ENCODE measurements at regions not wholly inside any gene's neighbourhood (a gene's known extent, or its start where the extent isn't known, plus 50 kb on each side); places are given as distances from the start of the nearest gene placed in this dataset.

DNA sequence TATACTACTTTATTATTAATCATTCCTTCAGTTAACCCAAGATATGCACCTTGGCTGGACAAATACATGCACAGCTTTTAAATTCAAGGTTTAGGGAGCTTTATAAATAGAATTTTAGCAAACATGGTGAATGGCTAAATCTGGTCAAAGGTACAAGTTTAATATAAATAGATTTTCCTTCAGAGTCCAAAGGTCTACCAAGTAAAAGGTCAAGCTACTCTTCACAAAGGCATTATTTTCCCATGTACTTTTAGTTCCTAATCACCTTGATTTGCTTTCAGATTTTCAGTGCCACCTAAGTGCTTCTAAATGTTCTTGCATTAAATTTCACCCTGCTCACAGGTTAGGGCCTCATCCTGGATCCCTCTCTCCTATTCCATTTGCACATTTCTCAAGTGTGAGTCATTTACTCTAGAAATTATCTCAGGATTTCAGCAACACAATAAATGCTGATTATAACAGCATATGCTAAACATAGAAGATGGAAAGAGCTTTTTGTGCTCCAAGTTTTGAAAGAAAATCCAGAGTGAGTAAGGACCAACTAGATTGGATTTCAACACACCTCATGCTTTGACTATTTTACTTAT, 459.4 kb upstream of the ITGA1 start:
- no peaks in the 10 kb centered on the region for H3K4me1 ChIP-seq (ENCODE audit: control insufficient read depth, insufficient read depth, low read length)
- Mint-ChIP-seq H3K4me1 (peaks cover 3% of the 10 kb centered on the region), H3K27ac (no peak overlapping the region), H3K9me3 (peaks cover 3% of the 10 kb centered on the region), H3K36me3 (ENCODE audit: low read depth) (no peaks in the 10 kb centered on the region), H3K27me3 (ENCODE audit: insufficient read depth) (no peaks in the 10 kb centered on the region), H3K4me3 (no peak overlapping the region)
- TF ChIP-seq, protein P1, sequence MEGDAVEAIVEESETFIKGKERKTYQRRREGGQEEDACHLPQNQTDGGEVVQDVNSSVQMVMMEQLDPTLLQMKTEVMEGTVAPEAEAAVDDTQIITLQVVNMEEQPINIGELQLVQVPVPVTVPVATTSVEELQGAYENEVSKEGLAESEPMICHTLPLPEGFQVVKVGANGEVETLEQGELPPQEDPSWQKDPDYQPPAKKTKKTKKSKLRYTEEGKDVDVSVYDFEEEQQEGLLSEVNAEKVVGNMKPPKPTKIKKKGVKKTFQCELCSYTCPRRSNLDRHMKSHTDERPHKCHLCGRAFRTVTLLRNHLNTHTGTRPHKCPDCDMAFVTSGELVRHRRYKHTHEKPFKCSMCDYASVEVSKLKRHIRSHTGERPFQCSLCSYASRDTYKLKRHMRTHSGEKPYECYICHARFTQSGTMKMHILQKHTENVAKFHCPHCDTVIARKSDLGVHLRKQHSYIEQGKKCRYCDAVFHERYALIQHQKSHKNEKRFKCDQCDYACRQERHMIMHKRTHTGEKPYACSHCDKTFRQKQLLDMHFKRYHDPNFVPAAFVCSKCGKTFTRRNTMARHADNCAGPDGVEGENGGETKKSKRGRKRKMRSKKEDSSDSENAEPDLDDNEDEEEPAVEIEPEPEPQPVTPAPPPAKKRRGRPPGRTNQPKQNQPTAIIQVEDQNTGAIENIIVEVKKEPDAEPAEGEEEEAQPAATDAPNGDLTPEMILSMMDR (conservative IDR thresholded peaks at IDR 0.05) = no peak
- H3K27ac ChIP-seq (ENCODE audit: low read depth, low read length) = no peak overlapping the region
- no peak for DNase-seq
- no peaks in the 10 kb centered on the region for H3K9me3 ChIP-seq (ENCODE audit: control insufficient read depth, low read length)
- H3K9ac ChIP-seq (ENCODE audit: extremely low read depth, low read length, poor library complexity, severe bottlenecking) = no peak overlapping the region
- no peaks in the 10 kb centered on the region for H3K36me3 ChIP-seq (ENCODE audit: control insufficient read depth, insufficient read depth, low read length)
- no peak overlapping the region for H3K4me3 ChIP-seq (ENCODE audit: low read length)
- no peaks in the 10 kb centered on the region for H3K27me3 ChIP-seq (ENCODE audit: control insufficient read depth, insufficient read depth, low read length, poor library complexity, severe bottlenecking)

DNA sequence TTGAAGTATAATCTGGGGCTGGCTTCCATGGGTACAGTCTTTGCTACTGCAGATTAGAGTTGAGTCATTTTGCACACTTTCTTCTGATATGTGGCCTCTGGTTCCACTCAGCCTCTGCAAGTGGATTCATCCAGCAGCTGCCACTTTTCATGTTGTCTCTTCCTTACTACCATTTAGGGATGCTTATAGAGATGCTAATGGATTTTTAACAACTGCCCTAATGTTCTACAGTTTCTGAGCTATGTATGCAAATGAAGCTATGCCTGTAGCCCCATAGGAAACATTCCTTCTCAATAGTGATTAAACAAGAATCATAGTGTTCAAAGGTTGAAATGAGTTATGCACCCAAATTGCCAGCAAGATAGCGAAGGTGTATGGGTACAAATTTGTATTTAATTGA, 456.0 kb upstream of the ITGA1 start:
- 100% methylated on average over 1 of the region's 1 CpG; no CpG with 5 or more reads in 1 of the 2 experiments for WGBS, 2 experiments (ENCODE audit: insufficient coverage in 1 of 2, insufficient read length in 1 of 2)
- H3K9me3 ChIP-seq (ENCODE audit: control insufficient read depth, low read length) = peaks cover under 1% of the 10 kb centered on the region
- no peaks in the 10 kb centered on the region for H3K36me3 ChIP-seq (ENCODE audit: control insufficient read depth, insufficient read depth, low read length)
- H3K4me1 ChIP-seq (ENCODE audit: control insufficient read depth, insufficient read depth, low read length) = no peaks in the 10 kb centered on the region
- Mint-ChIP-seq H3K27me3 (ENCODE audit: insufficient read depth) (no peaks in the 10 kb centered on the region), H3K4me1 (peaks cover 8% of the 10 kb centered on the region), H3K36me3 (ENCODE audit: low read depth) (no peaks in the 10 kb centered on the region), H3K27ac (no peak overlapping the region), H3K9me3 (peaks cover 15% of the 10 kb centered on the region), H3K4me3 (no peak overlapping the region)
- no peak overlapping the region for H3K27ac ChIP-seq (ENCODE audit: low read depth, low read length)
- H3K9ac ChIP-seq (ENCODE audit: extremely low read depth, low read length, poor library complexity, severe bottlenecking) = no peak overlapping the region
- no peak for DNase-seq
- H3K4me3 ChIP-seq (ENCODE audit: low read length) = no peak overlapping the region
- H3K27me3 ChIP-seq (ENCODE audit: control insufficient read depth, insufficient read depth, low read length, poor library complexity, severe bottlenecking) = no peaks in the 10 kb centered on the region
- TF ChIP-seq, protein P1 (conservative IDR thresholded peaks at IDR 0.05) = no peak

DNA sequence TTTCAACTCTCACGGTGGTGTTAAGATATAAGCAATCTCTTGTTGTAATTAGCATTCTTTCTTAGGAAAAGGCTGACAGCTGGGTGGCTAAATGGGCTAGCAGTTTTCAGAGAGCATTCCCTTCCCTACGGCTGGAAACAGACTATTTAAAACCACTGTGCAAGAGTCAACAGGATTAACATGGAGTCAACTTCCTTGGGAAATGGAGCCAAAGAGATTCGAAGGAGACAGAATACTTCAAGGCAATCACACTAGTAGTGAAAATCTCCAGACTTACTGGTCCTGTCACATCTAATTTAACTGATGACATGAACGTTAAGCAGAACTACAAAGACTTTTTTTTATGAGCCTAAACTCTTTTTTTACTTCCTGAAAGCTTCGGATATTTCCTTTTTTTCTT, 453.3 kb upstream of the ITGA1 start:
- no peaks in the 10 kb centered on the region for H3K36me3 Mint-ChIP-seq (ENCODE audit: low read depth)
- H3K27ac Mint-ChIP-seq = no peak overlapping the region
- 76% methylated on average over 3 to 5 of the region's 5 CpGs for WGBS, 2 experiments (ENCODE audit: insufficient coverage in 1 of 2, insufficient read length in 1 of 2)
- H3K9ac ChIP-seq (ENCODE audit: extremely low read depth, low read length, poor library complexity, severe bottlenecking) = no peak overlapping the region
- no peak overlapping the region for H3K4me3 ChIP-seq (ENCODE audit: low read length)
- no peaks in the 10 kb centered on the region for H3K36me3 ChIP-seq (ENCODE audit: control insufficient read depth, insufficient read depth, low read length)
- H3K27me3 ChIP-seq (ENCODE audit: control insufficient read depth, insufficient read depth, low read length, poor library complexity, severe bottlenecking) = no peaks in the 10 kb centered on the region
- no peak overlapping the region for H3K27ac ChIP-seq (ENCODE audit: low read depth, low read length)
- H3K4me3 Mint-ChIP-seq = no peak overlapping the region
- DNase-seq = no peak
- peaks cover 4% of the 10 kb centered on the region for H3K9me3 ChIP-seq (ENCODE audit: control insufficient read depth, low read length)
- no peaks in the 10 kb centered on the region for H3K4me1 ChIP-seq (ENCODE audit: control insufficient read depth, insufficient read depth, low read length)
- no peaks in the 10 kb centered on the region for H3K27me3 Mint-ChIP-seq (ENCODE audit: insufficient read depth)
- TF ChIP-seq, protein P1 (conservative IDR thresholded peaks at IDR 0.05) = no peak
- peaks cover 20% of the 10 kb centered on the region for H3K9me3 Mint-ChIP-seq
- H3K4me1 Mint-ChIP-seq = peaks cover 6% of the 10 kb centered on the region
